Astrocyte of the hippocampus (primary cell): ENCODE measurements at regions not wholly inside any gene's neighbourhood (a gene's known extent, or its start where the extent isn't known, plus 50 kb on each side); places are given as distances from the start of the nearest gene placed in this dataset.

Experiments used
- DNase-seq: peaks from one replicate; pipeline ENCODE4 v3.0.0; 2011; ENCODE audit warnings: low read depth, low spot score

GRCh38 chr4:30875658-30876269 is 155.6 kb downstream of the PCDH7 start:
- DNase-seq, result no peak

GRCh38 chr4:30879855-30880598 is 159.9 kb downstream of the PCDH7 start:
- no peak for DNase-seq

- DNase-seq, result no peak
Observed at GRCh38 chr4:30881985-30882384, 161.8 kb downstream of the PCDH7 start.

GRCh38 chr4:30882443-30882842 is 162.3 kb downstream of the PCDH7 start:
- DNase-seq, result no peak

DNA sequence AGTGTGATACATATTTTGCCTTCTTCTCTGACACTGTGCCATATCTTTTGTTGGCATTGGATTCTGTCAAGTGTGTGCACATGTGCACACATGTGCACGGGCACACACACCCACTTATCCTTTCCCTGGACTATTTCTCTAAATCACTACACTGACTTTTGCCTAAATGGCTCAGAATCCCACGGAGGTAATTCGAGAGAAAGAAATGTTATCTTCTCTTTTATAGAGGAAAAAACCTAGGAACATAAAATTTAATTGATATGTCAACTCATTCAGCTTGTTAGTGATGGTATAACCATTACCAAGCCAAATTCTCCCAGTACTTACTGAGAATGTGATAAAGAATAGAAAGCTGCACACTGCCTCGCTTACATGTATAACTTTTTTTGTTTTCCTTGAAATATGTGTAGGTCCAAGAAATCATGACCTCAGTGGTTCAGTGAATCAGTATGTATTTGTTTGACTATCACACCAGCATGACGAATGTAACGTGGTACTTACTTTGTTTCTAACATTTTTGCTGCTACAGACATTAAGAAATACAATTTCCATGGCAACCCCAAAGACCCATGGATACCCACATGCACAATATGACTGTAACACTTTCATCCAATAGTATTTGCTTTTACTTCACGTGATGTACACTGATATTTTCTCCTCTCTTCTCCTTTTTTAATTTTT is 163.0 kb downstream of the PCDH7 start:
- DNase-seq, result no peak

- no peak for DNase-seq
Observed at GRCh38 chr4:30901461-30902451, 181.6 kb downstream of the PCDH7 start.

DNA sequence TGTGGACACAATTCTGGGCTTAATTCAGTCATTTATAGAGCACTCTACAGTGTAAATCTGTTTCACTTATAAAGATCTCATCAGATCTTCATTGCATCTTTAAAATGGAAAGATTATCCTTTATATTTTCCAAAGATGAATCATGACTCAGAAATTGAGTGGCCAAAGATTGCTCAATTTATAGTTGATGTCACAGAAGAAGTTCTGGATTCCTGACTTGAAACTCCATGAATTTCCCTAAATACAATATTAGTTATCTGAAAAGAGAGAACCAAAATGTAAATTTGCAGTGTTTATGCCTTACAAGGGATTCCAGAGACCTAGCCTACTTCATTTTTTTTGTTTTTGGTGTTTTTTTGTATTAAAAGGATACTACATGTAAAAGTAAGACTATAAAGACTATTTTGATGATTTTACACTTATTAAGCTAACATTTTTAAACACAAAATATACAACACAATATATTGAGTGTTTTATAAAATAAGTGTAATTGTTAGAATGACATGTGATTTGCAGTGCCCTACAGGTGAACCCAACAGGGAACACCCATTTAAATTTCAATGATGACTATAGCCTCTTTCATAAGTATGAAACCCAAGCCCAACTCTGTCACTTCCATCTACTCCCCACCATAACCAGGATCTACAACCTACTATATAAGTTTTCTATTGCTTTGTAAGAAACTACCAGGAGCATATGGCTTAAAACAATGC is 183.5 kb downstream of the PCDH7 start:
- no peak for DNase-seq

DNA sequence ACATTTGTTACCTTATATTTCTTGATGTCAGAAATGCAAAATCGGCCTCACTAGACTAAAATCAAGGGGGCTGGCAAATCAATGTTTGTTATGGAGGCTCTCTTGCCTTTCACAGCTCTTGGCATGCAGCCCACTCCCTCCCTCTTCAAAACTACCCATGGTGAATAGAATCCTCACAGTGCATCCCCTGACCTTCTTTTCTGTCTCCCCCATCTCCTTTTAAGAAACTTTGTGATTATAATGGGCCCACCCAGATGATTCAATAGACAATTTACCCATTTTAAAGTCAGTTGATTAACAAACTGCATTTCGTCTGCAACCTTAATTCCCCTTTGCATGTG is 184.0 kb downstream of the PCDH7 start:
- no peak for DNase-seq

GRCh38 chr4:30904588-30904987 is 184.4 kb downstream of the PCDH7 start:
- DNase-seq, result no peak

DNA sequence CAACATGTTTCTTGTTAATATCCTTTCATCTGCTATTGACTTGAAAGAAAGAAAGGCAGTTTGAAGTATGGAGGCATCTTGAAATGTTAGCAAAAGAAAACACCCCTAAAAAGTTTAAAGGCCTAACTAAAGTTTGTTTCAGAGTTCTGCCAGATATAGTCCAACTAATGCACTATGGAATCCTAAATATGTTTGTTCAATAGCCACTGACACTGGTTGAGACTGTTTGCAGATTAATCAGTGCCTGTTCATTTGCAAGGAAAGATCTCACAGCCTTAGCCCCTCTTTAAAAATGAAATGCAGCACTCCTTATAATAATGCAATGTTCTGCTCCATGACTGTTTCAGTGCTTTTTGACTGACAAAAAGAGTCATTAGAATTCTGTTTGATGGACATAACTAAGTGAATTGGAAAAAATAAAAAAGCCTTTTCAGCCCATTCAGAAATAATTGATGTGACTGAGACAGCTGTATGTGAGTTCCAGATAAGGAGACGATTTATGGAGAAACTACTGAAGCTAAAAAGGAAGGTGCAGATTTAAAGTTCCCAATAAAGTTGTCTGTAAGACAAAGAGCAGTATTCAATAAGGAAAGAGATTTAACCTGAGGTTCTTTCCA is 192.0 kb downstream of the PCDH7 start:
- DNase-seq, result peak; percentile 57

- no peak for DNase-seq
Observed at GRCh38 chr4:30916337-30917274, 196.4 kb downstream of the PCDH7 start.

DNA sequence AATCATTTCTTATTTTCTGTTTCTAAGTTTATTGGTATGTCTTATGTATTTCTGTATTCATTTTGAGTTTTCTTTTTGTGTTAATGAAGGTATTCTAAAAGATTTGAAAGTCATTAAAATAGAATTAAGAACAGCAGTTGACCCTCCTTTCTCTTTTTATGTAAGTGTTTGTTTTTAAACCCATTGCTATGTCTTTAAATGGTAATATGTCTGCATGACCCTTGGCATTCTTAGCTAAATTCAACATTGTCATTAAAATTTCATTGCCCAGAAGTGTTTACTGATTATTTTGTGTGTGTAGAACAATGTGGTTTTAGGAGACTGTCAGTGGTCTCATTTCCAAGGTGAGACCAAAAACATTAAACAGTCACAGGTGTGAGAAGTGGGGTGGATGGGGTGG is 197.8 kb downstream of the PCDH7 start:
- DNase-seq, result no peak

DNA sequence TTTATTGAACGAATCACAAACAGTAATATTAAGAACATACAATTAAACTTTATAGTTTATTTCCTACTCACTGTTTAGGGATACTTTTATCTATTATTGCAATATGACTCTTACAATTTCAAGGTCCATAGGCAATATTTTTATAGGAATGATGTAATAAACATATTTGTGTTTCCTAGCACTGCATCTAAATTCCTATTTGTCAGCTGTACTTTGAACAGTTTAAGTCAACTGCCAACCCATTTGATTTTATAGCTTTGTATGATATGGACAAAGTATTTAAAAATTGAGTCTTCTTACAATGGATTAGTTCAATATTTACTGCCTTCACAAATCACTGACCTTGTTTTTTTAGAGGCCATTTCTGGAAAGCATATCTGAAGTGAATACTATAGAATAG is 199.3 kb downstream of the PCDH7 start:
- no peak for DNase-seq

GRCh38 chr4:30920043-30920442 is 199.9 kb downstream of the PCDH7 start:
- DNase-seq, result no peak

- no peak for DNase-seq
Observed at GRCh38 chr4:30922625-30923024, 202.5 kb downstream of the PCDH7 start.

DNA sequence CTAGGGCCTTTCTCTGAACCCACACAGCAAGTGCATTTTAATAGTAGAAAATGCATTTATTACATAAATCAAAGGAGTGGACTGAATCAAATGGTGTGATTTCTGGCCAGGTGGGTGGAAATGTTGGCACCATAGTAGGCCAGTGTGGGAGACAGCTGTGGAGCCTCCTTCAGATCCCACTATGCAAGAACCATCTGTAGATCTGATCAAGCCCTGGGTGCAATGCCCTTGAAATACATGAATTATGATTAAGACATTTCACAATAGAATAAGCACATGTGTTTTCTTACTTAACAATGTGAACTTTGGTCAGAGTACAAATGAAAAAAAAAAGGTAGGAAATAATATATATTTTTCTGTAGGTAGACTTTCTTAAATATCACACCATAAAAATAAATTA is 204.3 kb downstream of the PCDH7 start:
- DNase-seq, result no peak

GRCh38 chr4:30929649-30930048 is 209.5 kb downstream of the PCDH7 start:
- DNase-seq, result no peak

DNA sequence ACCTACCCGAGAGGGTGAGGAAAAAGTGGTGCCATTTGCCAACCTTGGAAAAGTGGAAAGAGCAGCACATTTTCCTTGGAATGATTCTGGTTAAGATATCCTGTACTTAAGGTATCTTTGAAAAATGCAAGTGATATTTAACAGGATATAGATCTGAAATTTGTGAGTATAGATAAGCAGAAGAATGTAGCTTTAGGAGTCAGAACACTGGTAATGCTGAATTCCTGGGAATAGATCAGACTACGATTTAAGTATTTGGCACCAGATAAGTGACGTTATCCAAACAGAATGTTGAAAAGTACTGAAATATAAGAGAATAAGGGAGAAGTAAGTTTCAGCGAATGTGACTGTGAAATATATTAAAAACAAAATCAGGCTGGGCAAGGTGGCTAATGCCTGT is 210.1 kb downstream of the PCDH7 start:
- no peak for DNase-seq

DNA sequence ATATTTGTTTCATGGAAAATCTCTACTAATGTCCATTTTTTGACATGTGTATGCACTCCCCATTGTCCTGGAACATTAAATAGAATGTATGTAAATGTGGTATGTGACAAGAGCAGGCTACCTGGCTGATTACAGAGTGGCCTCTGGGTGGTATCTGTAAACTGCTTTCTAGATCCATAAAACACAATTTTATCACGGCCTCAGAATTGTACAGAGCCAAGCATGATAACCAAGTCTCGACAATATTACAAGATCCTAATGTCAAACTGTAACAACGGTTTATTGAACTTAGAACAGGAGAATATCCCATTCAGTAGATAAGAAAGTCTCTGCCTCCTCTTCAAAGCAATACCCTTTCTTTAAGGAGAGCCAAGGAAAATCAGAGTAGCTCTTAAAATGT is 212.4 kb downstream of the PCDH7 start:
- DNase-seq, result no peak

GRCh38 chr4:30939069-30939468 is 218.9 kb downstream of the PCDH7 start:
- DNase-seq, result peak; percentile 1
